IMR-90 (cell line): ENCODE measurements at regions not wholly inside any gene's neighbourhood (a gene's known extent, or its start where the extent isn't known, plus 50 kb on each side); places are given as distances from the start of the nearest gene placed in this dataset.

Source experiments
- ATAC-seq: fragments of 200-7000 bp; cut with Tn5 transposase; 2 replicates; pipeline ENCODE4 v1.9.1; 2020; ENCODE audit warnings: low read depth, mild to moderate bottlenecking, moderate library complexity
- BruUV-seq: library from RNA; stranded (reverse); fragments of 400-500 nt; replicated peaks from 2 replicates; lab custom pipeline; 2021; lab: Mats Ljungman, UMichigan
- CTCF ChIA-PET: fragments of 300-600 bp; formaldehyde crosslinking; extraction: SDS; loops from one replicate; lab custom pipeline; 2021; ENCODE audit warnings: antibody characterized with exemption; lab: Yijun Ruan, JAX
- POLR2A ChIA-PET: fragments of 300-600 bp; sonication (Branson Sonifier 250); formaldehyde crosslinking; loops from one replicate; lab custom pipeline; 2022; ENCODE audit warnings: antibody characterized with exemption; ENCODE audit not compliant: unreplicated experiment; lab: Charles Lee
- DNase-seq: peaks from one replicate; pipeline ENCODE4 v3.0.0; 2013
- H2AFZ ChIP-seq: replicated peaks from 2 replicates; pipeline ENCODE3; 2013; ENCODE audit warnings: low read length, mild to moderate bottlenecking; ENCODE audit not compliant: poor library complexity
- H2AK5ac ChIP-seq: 2 replicates; pipeline ENCODE4 v1.6.1; 2013; ENCODE audit warnings: low read depth, low read length, inconsistent platforms
- H2AK9ac ChIP-seq: replicated peaks from 2 replicates; pipeline ENCODE3; 2013; ENCODE audit warnings: mild to moderate bottlenecking, low read depth, low read length, moderate library complexity; ENCODE audit not compliant: poor library complexity
- H2BK120ac ChIP-seq: 2 replicates; pipeline ENCODE4 v1.6.1; 2013; ENCODE audit warnings: low read depth, low read length, inconsistent platforms
- H2BK15ac ChIP-seq: 3 replicates; pipeline ENCODE4 v1.6.1; 2013; ENCODE audit warnings: low read depth, low read length, inconsistent platforms
- H2BK20ac ChIP-seq: 2 replicates; pipeline ENCODE4 v1.6.1; 2013; ENCODE audit warnings: low read depth, mild to moderate bottlenecking, inconsistent platforms, low read length, moderate library complexity
- H2BK5ac ChIP-seq: 2 replicates; pipeline ENCODE4 v1.6.1; 2013; ENCODE audit warnings: mild to moderate bottlenecking, low read depth, low read length, inconsistent platforms; ENCODE audit not compliant: poor library complexity, severe bottlenecking
- H3K14ac ChIP-seq: replicated peaks from 2 replicates; pipeline ENCODE4 v1.6.1; 2013; ENCODE audit warnings: low read depth, low read length, inconsistent platforms
- H3K18ac ChIP-seq: 2 replicates; pipeline ENCODE4 v1.6.1; 2013; ENCODE audit warnings: low read depth, low read length, control low read depth
- H3K23ac ChIP-seq: 2 replicates; pipeline ENCODE4 v1.6.1; 2013; ENCODE audit warnings: low read depth, low read length, inconsistent platforms
- H3K27ac ChIP-seq: 2 replicates; pipeline ENCODE4 v1.5.1; 2013; ENCODE audit warnings: mild to moderate bottlenecking, control low read depth, low read length; ENCODE audit not compliant: insufficient read depth
- H3K27me3 ChIP-seq: 2 replicates; pipeline ENCODE4 v1.6.1; 2013; ENCODE audit warnings: low read length; ENCODE audit not compliant: control insufficient read depth, insufficient read depth
- H3K36me3 ChIP-seq: 2 replicates; pipeline ENCODE4 v1.6.1; 2013; ENCODE audit warnings: low read length, mixed read lengths; ENCODE audit not compliant: control insufficient read depth, insufficient read depth
- H3K4ac ChIP-seq: 2 replicates; pipeline ENCODE4 v1.6.1; 2013; ENCODE audit warnings: low read depth, low read length, inconsistent platforms
- H3K4me1 ChIP-seq: 2 replicates; pipeline ENCODE4 v1.6.1; 2013; ENCODE audit warnings: low read length, mixed read lengths; ENCODE audit not compliant: control insufficient read depth, insufficient read depth
- H3K4me2 ChIP-seq: 2 replicates; pipeline ENCODE4 v1.6.1; 2013; ENCODE audit warnings: low read depth, mild to moderate bottlenecking, control low read depth, low read length, moderate library complexity
- H3K4me3 ChIP-seq: 2 replicates; pipeline ENCODE4 v1.5.1; 2013; ENCODE audit warnings: low read depth, mild to moderate bottlenecking, control low read depth, low read length, moderate library complexity; ENCODE audit not compliant: insufficient read depth
- H3K56ac ChIP-seq: 2 replicates; pipeline ENCODE4 v1.6.1; 2013; ENCODE audit warnings: low read length, inconsistent platforms; ENCODE audit not compliant: insufficient read depth; ENCODE audit errors: extremely low read depth
- H3K79me1 ChIP-seq, 2 experiments: 2 replicates each; pipeline ENCODE4 v1.6.1; 2013; ENCODE audit warnings: low read length in 2 of 2, inconsistent platforms in 1 of 2, low read depth in 1 of 2
- H3K9ac ChIP-seq: 2 replicates; pipeline ENCODE4 v1.6.1; 2013; ENCODE audit warnings: low read depth, low read length, control low read depth
- H3K9me1 ChIP-seq: 2 replicates; pipeline ENCODE4 v1.6.1; 2013; ENCODE audit warnings: low read length, inconsistent platforms; ENCODE audit not compliant: insufficient read depth
- H3K9me3 ChIP-seq: 2 replicates; pipeline ENCODE4 v1.6.1; 2013; ENCODE audit warnings: low read length; ENCODE audit not compliant: control insufficient read depth, insufficient read depth
- H4K20me1 ChIP-seq: 2 replicates; pipeline ENCODE4 v1.6.1; 2013; ENCODE audit warnings: low read length, inconsistent platforms; ENCODE audit not compliant: insufficient read depth
- H4K5ac ChIP-seq: 2 replicates; pipeline ENCODE4 v1.6.1; 2013; ENCODE audit warnings: mild to moderate bottlenecking, low read depth, low read length, control low read depth
- H4K8ac ChIP-seq, 2 experiments: 2 replicates each; pipeline ENCODE4 v1.6.1; 2013; ENCODE audit warnings: low read depth in 2 of 2, low read length in 2 of 2, control low read depth in 1 of 2, inconsistent platforms in 1 of 2
- H4K91ac ChIP-seq: 2 replicates; pipeline ENCODE4 v1.6.1; 2013; ENCODE audit warnings: low read depth, low read length, inconsistent platforms; ENCODE audit not compliant: insufficient read depth
- BHLHE40 ChIP-seq: fragments of 150-350 bp; IDR thresholded peaks from 2 replicates; pipeline ENCODE4 v1.6.1; 2016; ENCODE audit warnings: mild to moderate bottlenecking, low read depth, low read length
- MAFK ChIP-seq: IDR thresholded peaks from 2 replicates; pipeline ENCODE4 v1.6.1; 2012; ENCODE audit warnings: low read depth, low read length, improper control_type of control experiment
- NFE2L2 ChIP-seq: fragments of 150-350 bp; IDR thresholded peaks from 2 replicates; pipeline ENCODE4 v1.6.1; 2016; ENCODE audit warnings: low read depth, mild to moderate bottlenecking, low read length
- POLR2A ChIP-seq: IDR thresholded peaks from 2 replicates; pipeline ENCODE4 v1.6.1; 2012; ENCODE audit warnings: mild to moderate bottlenecking, low read depth, low read length
- WGBS, 2 experiments: methylation state at CpG; one replicate each; pipeline versions ENCODE4 v1.1.5 to v1.1.7; 2013; ENCODE audit warnings: missing lambda C conversion rate in 2 of 2; ENCODE audit not compliant: insufficient read length in 1 of 2; ENCODE audit errors: extremely low coverage in 2 of 2; 5-methylcytosine and 5-hydroxymethylcytosine counted together
- dilution Hi-C: fragments of 300-500 bp; cut with HindIII; formaldehyde crosslinking; loops from one replicate; pipeline ENCODE4 v1.14.3; 2018; ENCODE audit warnings: low sequenced_read_pairs; ENCODE audit not compliant: unreplicated experiment
- in situ Hi-C: fragments of 300-500 bp; cut with MboI; formaldehyde crosslinking; loops from 3 replicates; pipeline ENCODE4 v1.14.3; 2019; ENCODE audit warnings: low sequenced_read_pairs, inconsistent platforms, mixed read lengths
- intact Hi-C: fragments of 100-400 bp; cut with micrococcal nuclease; formaldehyde crosslinking; loops from 2 replicates; pipeline ENCODE4 v1.10.0; 2022

GRCh38 chr11:37259734-37260133 lies 661.7 kb upstream of the RAG2 start:
- DNase-seq = no peak
- H3K9me1 ChIP-seq = no peaks in the 10 kb centered on the region
- H4K91ac ChIP-seq = no peak overlapping the region
- no peak overlapping the region for H3K18ac ChIP-seq
- intact Hi-C loops (no loop called here), dilution Hi-C loops (no loop called here), in situ Hi-C loops (no loop called here)
- POLR2A ChIA-PET = no interaction called here
- no peak for TF ChIP-seq NFE2L2
- peak; percentile 73 for TF ChIP-seq MAFK
- no peak for TF ChIP-seq POLR2A
- no peak for TF ChIP-seq BHLHE40
- no TSS peak for BruUV-seq
- no peak overlapping the region for H3K4me2 ChIP-seq
- H4K20me1 ChIP-seq = no peaks in the 10 kb centered on the region
- H2AK5ac ChIP-seq = no peak overlapping the region
- no peak overlapping the region for H4K5ac ChIP-seq
- CTCF ChIA-PET = no interaction called here
- H3K36me3 ChIP-seq = no peaks in the 10 kb centered on the region
- H3K4ac ChIP-seq = no peak overlapping the region
- H3K4me3 ChIP-seq = no peak overlapping the region
- H2BK15ac ChIP-seq = no peak overlapping the region
- no peak overlapping the region for H3K23ac ChIP-seq
- no peak for ATAC-seq
- H3K14ac ChIP-seq = no peak overlapping the region
- no peaks in the 10 kb centered on the region for H3K4me1 ChIP-seq
- no peak overlapping the region for H2BK20ac ChIP-seq
- WGBS, 2 experiments = no CpG with 5 or more reads among the region's 3 CpGs
- H2BK5ac ChIP-seq = no peak overlapping the region
- H2AK9ac ChIP-seq = no peak overlapping the region
- H3K27ac ChIP-seq = no peak overlapping the region
- no peak overlapping the region for H2AFZ ChIP-seq
- H3K9ac ChIP-seq = no peak overlapping the region
- H4K8ac ChIP-seq = no peak overlapping the region
- H2BK120ac ChIP-seq = no peak overlapping the region
- no peaks in the 10 kb centered on the region for H3K27me3 ChIP-seq
- H3K56ac ChIP-seq = no peak overlapping the region
- no peaks in the 10 kb centered on the region for H3K79me1 ChIP-seq
- H3K9me3 ChIP-seq = no peaks in the 10 kb centered on the region; the same call in 1 of the 2 replicates
